Adrenal gland (tissue), 9 donors: ENCODE measurements at regions not wholly inside any gene's neighbourhood (a gene's known extent, or its start where the extent isn't known, plus 50 kb on each side); places are given as distances from the start of the nearest gene placed in this dataset.

Experiments
- DNase-seq, 7 donors: peaks; one replicate each; pipeline ENCODE4 v3.0.0-alpha.2; 2019 to 2020
- H3K27ac ChIP-seq, 5 donors: fragments of 200-600 bp; sonication (generic) in 4 of 5; 1 replicate in 3 of 5; 2 replicates in 2 of 5; pipeline versions ENCODE4 v1.5.1 to v1.8.0; 2016 to 2020; ENCODE audit warnings: mild to moderate bottlenecking in 1 of 5
- H3K27me3 ChIP-seq: fragments of 200-600 bp; 2 replicates; pipeline ENCODE4 v1.8.0; 2021
- H3K36me3 ChIP-seq, 2 donors: fragments of 200-600 bp; replicated peaks in 1 of 2; 1 replicate in 1 of 2; 2 replicates in 1 of 2; pipeline versions ENCODE4 v1.5.1 to v1.8.0; 2018 to 2022
- H3K4me1 ChIP-seq, 2 donors: fragments of 200-600 bp; replicated peaks in 1 of 2; 1 replicate in 1 of 2; 2 replicates in 1 of 2; pipeline versions ENCODE4 v1.5.1 to v1.8.0; 2018 to 2021
- H3K4me3 ChIP-seq, 4 donors: fragments of 200-600 bp; sonication (generic) in 3 of 4; one replicate each; pipeline ENCODE4 v1.5.1; 2016 to 2018
- H3K9me3 ChIP-seq, 3 donors: fragments of 200-600 bp; sonication (generic) in 1 of 3; replicated peaks in 1 of 3; 1 replicate in 2 of 3; 2 replicates in 1 of 3; pipeline versions ENCODE4 v1.5.1 to v1.8.0; 2016 to 2021
- POLR2A ChIP-seq, 2 donors: fragments of 450-650 bp; IDR thresholded peaks; one replicate each; pipeline ENCODE4 v1.6.1; 2017; ENCODE audit warnings: antibody characterized with exemption in 2 of 2, mild to moderate bottlenecking in 2 of 2, moderate library complexity in 1 of 2
- WGBS, 4 donors: extraction: QIAGEN DNeasy Blood & Tissue Kit in 2 of 4; methylation state at CpG; one replicate each; pipeline versions ENCODE4 v1.1.5 to v1.1.7; 2013 to 2017; 5-methylcytosine and 5-hydroxymethylcytosine counted together
- intact Hi-C, 2 donors: fragments of 100-400 bp; cut with DNase I; formaldehyde crosslinking; loops; one replicate each; pipeline versions ENCODE4 v1.14.1 to v1.15.0; 2022 to 2023
- TF ChIP-seq, protein P1 (sequence below), 6 experiments: fragments of 450-650 bp in 4 of 6; fragments of 200-600 bp in 2 of 6; sonication (generic) in 1 of 6; IDR thresholded peaks; 1 replicate in 5 of 6; 2 replicates in 1 of 6; pipeline versions ENCODE4 v1.5.1 to v1.8.0; 2016 to 2021; ENCODE audit warnings: antibody characterized with exemption in 6 of 6, mild to moderate bottlenecking in 2 of 6, moderate library complexity in 1 of 6
- donor health status: healthy with polysubstance abuse.
- donor health status: Bipolar disorder and iron deficiency.
- donor health status: DM: yes; HTN: yes; CAD: no.
- donor health status: DM: no; HTN: no; CAD: no.
- donor health status: DM: no; HTN: no; CAD: no.

DNA sequence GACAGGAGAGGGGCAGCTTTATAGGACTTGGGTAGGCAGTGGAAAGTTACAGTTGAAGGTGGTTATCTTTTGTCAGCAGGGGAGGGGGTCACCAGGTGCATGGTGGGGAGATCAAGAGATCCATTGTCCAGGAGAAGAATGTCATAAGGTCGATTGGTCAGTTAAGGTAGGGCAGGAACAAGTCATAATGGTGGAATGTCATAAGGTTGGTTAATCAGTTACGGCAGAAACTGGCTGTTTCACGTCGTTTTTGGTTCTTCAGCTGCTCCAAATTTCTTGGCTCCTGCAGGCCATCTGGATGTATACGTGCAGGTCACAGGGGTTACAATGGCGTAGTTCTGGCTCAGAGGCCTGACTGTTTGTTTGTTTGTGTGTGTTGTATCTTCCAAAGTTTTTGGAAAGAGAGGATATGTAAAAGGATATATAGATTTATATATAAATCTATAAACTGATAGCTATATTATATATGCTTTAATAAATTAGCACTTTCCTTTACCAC, 565.1 kb downstream of the ZNF385D start:
- Histone ChIP-seq H3K9me3 (no peaks in the 10 kb centered on the region), H3K4me1 (no peaks in the 10 kb centered on the region), H3K27me3 (no peaks in the 10 kb centered on the region), H3K36me3 (no peaks in the 10 kb centered on the region), H3K27ac (no peak overlapping the region), H3K4me3 (no peak overlapping the region)
- TF ChIP-seq, protein P1, sequence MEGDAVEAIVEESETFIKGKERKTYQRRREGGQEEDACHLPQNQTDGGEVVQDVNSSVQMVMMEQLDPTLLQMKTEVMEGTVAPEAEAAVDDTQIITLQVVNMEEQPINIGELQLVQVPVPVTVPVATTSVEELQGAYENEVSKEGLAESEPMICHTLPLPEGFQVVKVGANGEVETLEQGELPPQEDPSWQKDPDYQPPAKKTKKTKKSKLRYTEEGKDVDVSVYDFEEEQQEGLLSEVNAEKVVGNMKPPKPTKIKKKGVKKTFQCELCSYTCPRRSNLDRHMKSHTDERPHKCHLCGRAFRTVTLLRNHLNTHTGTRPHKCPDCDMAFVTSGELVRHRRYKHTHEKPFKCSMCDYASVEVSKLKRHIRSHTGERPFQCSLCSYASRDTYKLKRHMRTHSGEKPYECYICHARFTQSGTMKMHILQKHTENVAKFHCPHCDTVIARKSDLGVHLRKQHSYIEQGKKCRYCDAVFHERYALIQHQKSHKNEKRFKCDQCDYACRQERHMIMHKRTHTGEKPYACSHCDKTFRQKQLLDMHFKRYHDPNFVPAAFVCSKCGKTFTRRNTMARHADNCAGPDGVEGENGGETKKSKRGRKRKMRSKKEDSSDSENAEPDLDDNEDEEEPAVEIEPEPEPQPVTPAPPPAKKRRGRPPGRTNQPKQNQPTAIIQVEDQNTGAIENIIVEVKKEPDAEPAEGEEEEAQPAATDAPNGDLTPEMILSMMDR (IDR thresholded peaks at IDR 0.05), result no peak
- TF ChIP-seq POLR2A (IDR thresholded peaks at IDR 0.05), result no peak
- no peak for DNase-seq
- intact Hi-C loops, result no loop called here
- WGBS, 4 donors, result 62 to 72% (median 69%) methylated on average over 6 of the region's 6 CpGs

DNA sequence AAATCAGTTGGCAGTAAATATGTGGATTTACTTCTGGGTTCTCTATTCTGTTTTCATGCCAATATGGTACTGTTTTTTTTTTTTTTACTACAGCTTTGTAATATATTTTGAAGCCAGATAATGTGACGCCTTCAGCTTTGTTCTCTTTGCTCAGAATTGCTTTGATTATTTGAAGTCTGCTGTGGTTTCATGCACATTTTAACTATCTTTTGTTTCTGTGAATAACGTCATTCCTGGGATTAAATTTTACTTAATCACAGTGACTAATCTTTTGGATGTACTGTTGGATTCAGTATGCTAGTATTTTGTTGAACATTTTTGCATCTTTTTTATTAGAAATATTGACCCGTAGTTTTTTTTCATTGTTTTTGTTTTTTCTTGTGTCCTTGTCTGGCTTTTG, 576.5 kb downstream of the ZNF385D start:
- WGBS, 4 donors, result 68 to 75% (median 72%) methylated on average over 3 of the region's 3 CpGs
- H3K9me3 ChIP-seq, result peaks cover 0 to 10% (median 8%) of the 10 kb centered on the region in 3 donors
- DNase-seq, result no peak

DNA sequence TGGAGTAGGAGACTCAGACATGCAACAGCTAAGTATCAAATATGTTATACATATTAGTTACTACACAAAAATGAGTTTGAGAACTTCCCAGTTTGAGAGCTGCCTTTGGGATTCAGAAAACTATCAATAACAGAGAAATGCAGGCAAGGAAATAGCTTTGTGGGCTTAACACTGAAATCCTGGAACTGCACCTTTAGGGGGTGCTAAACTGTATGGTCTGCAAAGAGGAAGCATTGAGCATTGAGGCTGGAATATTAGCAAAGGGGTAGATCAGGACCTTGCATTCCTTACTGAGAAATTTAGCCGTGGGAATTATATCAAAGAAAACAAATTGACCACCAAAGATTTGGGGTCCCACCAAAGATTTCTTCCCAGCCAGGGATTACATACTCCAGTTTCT, 580.0 kb downstream of the ZNF385D start:
- DNase-seq, result no peak
- Histone ChIP-seq H3K9me3 (peaks cover 0 to 8% (median 0%) of the 10 kb centered on the region in 3 donors), H3K4me1 (no peaks in the 10 kb centered on the region), H3K27me3 (no peaks in the 10 kb centered on the region), H3K4me3 (no peak overlapping the region), H3K36me3 (no peaks in the 10 kb centered on the region), H3K27ac (no peak overlapping the region)
- TF ChIP-seq, protein P1 (IDR thresholded peaks at IDR 0.05), result no peak
- no peak for TF ChIP-seq POLR2A (IDR thresholded peaks at IDR 0.05)
- intact Hi-C loops, result no loop called here
- 30 to 50% (median 46%) methylated on average over 1 of the region's 1 CpG for WGBS, 4 donors

More for the DNA sequence above, 576.5 kb downstream of the ZNF385D start:
- H3K4me3 ChIP-seq, result no peak overlapping the region
- H3K27me3 ChIP-seq, result no peaks in the 10 kb centered on the region
- no peaks in the 10 kb centered on the region for H3K36me3 ChIP-seq
- H3K27ac ChIP-seq, result no peak overlapping the region
- H3K4me1 ChIP-seq, result no peaks in the 10 kb centered on the region
- intact Hi-C loops, result no loop called here
- no peak for TF ChIP-seq POLR2A (IDR thresholded peaks at IDR 0.05)
- TF ChIP-seq, protein P1 (IDR thresholded peaks at IDR 0.05), result no peak

DNA sequence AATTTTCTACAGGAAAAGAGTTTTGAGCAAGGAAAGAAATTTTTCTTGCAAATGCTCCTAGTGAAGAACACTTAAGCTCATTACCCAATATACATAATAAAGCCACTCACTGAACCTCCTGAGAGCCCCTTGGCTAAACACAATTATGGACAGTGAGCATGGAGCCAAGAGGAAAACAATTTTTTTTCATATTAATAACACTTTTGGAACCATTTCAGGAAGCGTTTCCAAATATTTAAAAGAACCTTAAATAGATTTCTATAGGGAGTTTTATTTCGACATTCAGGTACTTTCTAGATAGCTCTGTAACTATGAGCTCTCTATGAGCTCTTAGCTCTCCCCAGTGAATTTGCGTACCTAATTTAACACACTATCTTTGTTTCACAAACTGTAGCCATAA, 581.1 kb downstream of the ZNF385D start:
- no peaks in the 10 kb centered on the region for H3K36me3 ChIP-seq
- no peak overlapping the region for H3K4me3 ChIP-seq
- intact Hi-C loops, result no loop called here
- H3K9me3 ChIP-seq, result peaks cover 0 to 8% (median 0%) of the 10 kb centered on the region in 3 donors
- WGBS, 4 donors, result 65 to 81% (median 70%) methylated on average over 3 of the region's 3 CpGs
- H3K4me1 ChIP-seq, result no peaks in the 10 kb centered on the region
- DNase-seq, result no peak
- H3K27me3 ChIP-seq, result no peaks in the 10 kb centered on the region
- no peak for TF ChIP-seq POLR2A (IDR thresholded peaks at IDR 0.05)
- TF ChIP-seq, protein P1 (IDR thresholded peaks at IDR 0.05), result no peak
- no peak overlapping the region for H3K27ac ChIP-seq
